ENCODE measurements at regions not wholly inside any gene's neighbourhood (a gene's known extent, or its start where the extent isn't known, plus 50 kb on each side); places are given as distances from the start of the nearest gene placed in this dataset.

DNA sequence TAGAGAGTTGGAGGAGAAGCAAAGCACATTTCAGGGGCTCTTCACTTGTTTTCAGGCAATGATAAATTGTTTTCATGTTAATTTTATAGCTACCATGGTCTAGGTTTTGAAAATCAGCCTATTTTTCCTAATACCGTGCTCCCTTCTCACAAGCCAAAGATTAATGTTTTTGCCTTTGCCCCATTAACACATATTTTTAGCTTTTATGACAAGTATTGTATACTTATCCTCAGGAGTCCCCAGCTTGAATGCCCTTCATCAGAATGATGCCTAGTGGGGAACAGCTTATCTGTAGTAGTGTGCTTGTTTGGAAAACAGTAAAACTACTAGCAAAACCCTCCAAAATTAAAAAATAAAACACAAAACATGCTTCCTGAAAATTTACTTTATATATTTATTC lies 194.0 kb downstream of the LNPK start:
- H3K4me3 ChIP-seq (ENCODE audit: low read length in 2 of 2), result no peak overlapping the region
- H3K23ac ChIP-seq (ENCODE audit: low read depth, low read length, poor library complexity), result no peak overlapping the region
- H4K8ac ChIP-seq (ENCODE audit: low read depth, low read length), result no peak overlapping the region
- no peaks in the 10 kb centered on the region for H3K27me3 ChIP-seq (ENCODE audit: control insufficient read depth in 3 of 3, insufficient read depth in 3 of 3, low read depth in 1 of 3, low read length in 3 of 3)
- no peak for DNase-seq (ENCODE audit: low spot score)
- no peak overlapping the region for H2AFZ ChIP-seq (ENCODE audit: low read length)
- no peak overlapping the region for H3K4ac ChIP-seq (ENCODE audit: low read length)
- no peak overlapping the region for H3K18ac ChIP-seq (ENCODE audit: low read length)
- H2BK5ac ChIP-seq (ENCODE audit: low read length), result no peak overlapping the region
- no CpG with 5 or more reads among the region's 1 CpG for WGBS, 2 donors (ENCODE audit: extremely low coverage in 2 of 2, insufficient read length in 2 of 2, insufficient replicate concordance in 1 of 2)
- H3K4me1 ChIP-seq (ENCODE audit: control insufficient read depth in 2 of 2, insufficient read depth in 1 of 2, low read depth in 1 of 2, low read length in 2 of 2), result peaks cover 0 to 10% of the 10 kb centered on the region in 2 donors
- no peak overlapping the region for H3K14ac ChIP-seq (ENCODE audit: low read length)
- no peak overlapping the region for H4K91ac ChIP-seq (ENCODE audit: low read depth, low read length, poor library complexity)
- H2AK5ac ChIP-seq (ENCODE audit: low read depth, low read length), result no peak overlapping the region
- H3K9ac ChIP-seq (ENCODE audit: low read depth, low read length, poor library complexity), result no peak overlapping the region
- no peaks in the 10 kb centered on the region for H3K9me3 ChIP-seq (replicated peaks in 1 of 2; ENCODE audit: control insufficient read depth in 2 of 2, insufficient read depth in 1 of 2, low read depth in 1 of 2, low read length in 2 of 2)
- H2BK15ac ChIP-seq (ENCODE audit: low read length), result no peak overlapping the region
- no peak overlapping the region for H2BK12ac ChIP-seq (ENCODE audit: low read length)
- no peaks in the 10 kb centered on the region for H3K79me1 ChIP-seq (ENCODE audit: low read depth, low read length)
- no peaks in the 10 kb centered on the region for H3K36me3 ChIP-seq (replicated peaks in 1 of 2; ENCODE audit: control insufficient read depth in 2 of 2, insufficient read depth in 2 of 2, low read length in 2 of 2)
- no peak overlapping the region for H3K4me2 ChIP-seq (ENCODE audit: insufficient read depth, low read length, poor library complexity, severe bottlenecking)
- H2BK120ac ChIP-seq (ENCODE audit: low read depth, low read length), result no peak overlapping the region
- H3K27ac ChIP-seq (replicated peaks; ENCODE audit: low read length), result no peak overlapping the region

GRCh38 chr2:175807031-175807873 lies 194.8 kb downstream of the LNPK start:
- H3K9me3 ChIP-seq (replicated peaks in 1 of 2; ENCODE audit: control insufficient read depth in 2 of 2, insufficient read depth in 1 of 2, low read depth in 1 of 2, low read length in 2 of 2), result no peaks in the 10 kb centered on the region
- H3K4me1 ChIP-seq (ENCODE audit: control insufficient read depth in 2 of 2, insufficient read depth in 1 of 2, low read depth in 1 of 2, low read length in 2 of 2), result peaks cover 0 to 10% of the 10 kb centered on the region in 2 donors
- H3K36me3 ChIP-seq (replicated peaks in 1 of 2; ENCODE audit: control insufficient read depth in 2 of 2, insufficient read depth in 2 of 2, low read length in 2 of 2), result no peaks in the 10 kb centered on the region
- no peak overlapping the region for H3K9ac ChIP-seq (ENCODE audit: low read depth, low read length, poor library complexity)
- H2BK15ac ChIP-seq (ENCODE audit: low read length), result no peak overlapping the region
- H2BK120ac ChIP-seq (ENCODE audit: low read depth, low read length), result no peak overlapping the region
- H4K91ac ChIP-seq (ENCODE audit: low read depth, low read length, poor library complexity), result no peak overlapping the region
- no peak overlapping the region for H3K4ac ChIP-seq (ENCODE audit: low read length)
- DNase-seq (ENCODE audit: low spot score), result no peak
- no peak overlapping the region for H3K4me3 ChIP-seq (ENCODE audit: low read length in 2 of 2)
- H3K27ac ChIP-seq (replicated peaks; ENCODE audit: low read length), result no peak overlapping the region
- no peaks in the 10 kb centered on the region for H3K79me1 ChIP-seq (ENCODE audit: low read depth, low read length)
- no peaks in the 10 kb centered on the region for H3K27me3 ChIP-seq (ENCODE audit: control insufficient read depth in 3 of 3, insufficient read depth in 3 of 3, low read depth in 1 of 3, low read length in 3 of 3)
- no peak overlapping the region for H3K18ac ChIP-seq (ENCODE audit: low read length)
- H4K8ac ChIP-seq (ENCODE audit: low read depth, low read length), result no peak overlapping the region
- WGBS, 2 donors (ENCODE audit: extremely low coverage in 2 of 2, insufficient read length in 2 of 2, insufficient replicate concordance in 1 of 2), result no CpG with 5 or more reads among the region's 5 CpGs
- H3K4me2 ChIP-seq (ENCODE audit: insufficient read depth, low read length, poor library complexity, severe bottlenecking), result no peak overlapping the region
- H2BK5ac ChIP-seq (ENCODE audit: low read length), result no peak overlapping the region
- H2BK12ac ChIP-seq (ENCODE audit: low read length), result no peak overlapping the region
- no peak overlapping the region for H3K23ac ChIP-seq (ENCODE audit: low read depth, low read length, poor library complexity)
- no peak overlapping the region for H3K14ac ChIP-seq (ENCODE audit: low read length)
- no peak overlapping the region for H2AK5ac ChIP-seq (ENCODE audit: low read depth, low read length)
- no peak overlapping the region for H2AFZ ChIP-seq (ENCODE audit: low read length)

DNA sequence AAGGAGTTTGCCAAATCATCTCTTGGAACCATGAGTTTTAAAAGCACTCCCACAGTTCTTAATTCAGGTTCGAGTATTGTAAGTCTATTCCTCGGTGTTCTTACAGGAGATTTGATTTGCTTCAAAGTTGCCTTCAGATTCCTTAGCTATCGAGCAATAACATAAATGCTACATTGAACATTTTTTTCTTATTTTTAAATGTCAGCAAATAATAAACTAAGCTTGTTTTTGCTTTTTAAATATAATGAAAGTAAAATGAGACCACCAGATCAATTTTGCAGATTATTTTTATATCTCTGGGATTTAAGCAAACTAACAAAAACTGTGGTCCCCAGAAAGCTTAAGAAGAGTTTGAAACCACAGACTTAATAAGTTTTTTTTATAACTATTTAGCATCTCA lies 195.5 kb downstream of the LNPK start:
- no peak overlapping the region for H2AK5ac ChIP-seq (ENCODE audit: low read depth, low read length)
- no peak overlapping the region for H2BK15ac ChIP-seq (ENCODE audit: low read length)
- no peak overlapping the region for H3K4me2 ChIP-seq (ENCODE audit: insufficient read depth, low read length, poor library complexity, severe bottlenecking)
- no CpG with 5 or more reads among the region's 3 CpGs for WGBS, 2 donors (ENCODE audit: extremely low coverage in 2 of 2, insufficient read length in 2 of 2, insufficient replicate concordance in 1 of 2)
- no peaks in the 10 kb centered on the region for H3K79me1 ChIP-seq (ENCODE audit: low read depth, low read length)
- no peak overlapping the region for H3K27ac ChIP-seq (replicated peaks; ENCODE audit: low read length)
- no peak overlapping the region for H4K91ac ChIP-seq (ENCODE audit: low read depth, low read length, poor library complexity)
- H3K4me3 ChIP-seq (ENCODE audit: low read length in 2 of 2), result no peak overlapping the region
- no peak overlapping the region for H3K23ac ChIP-seq (ENCODE audit: low read depth, low read length, poor library complexity)
- no peak for DNase-seq (ENCODE audit: low spot score)
- H3K18ac ChIP-seq (ENCODE audit: low read length), result no peak overlapping the region
- H3K36me3 ChIP-seq (replicated peaks in 1 of 2; ENCODE audit: control insufficient read depth in 2 of 2, insufficient read depth in 2 of 2, low read length in 2 of 2), result no peaks in the 10 kb centered on the region
- H2BK5ac ChIP-seq (ENCODE audit: low read length), result no peak overlapping the region
- peaks cover 0 to 2% (median 0%) of the 10 kb centered on the region in 3 experiments for H3K27me3 ChIP-seq (ENCODE audit: control insufficient read depth in 3 of 3, insufficient read depth in 3 of 3, low read depth in 1 of 3, low read length in 3 of 3)
- no peak overlapping the region for H2BK12ac ChIP-seq (ENCODE audit: low read length)
- no peak overlapping the region for H2BK120ac ChIP-seq (ENCODE audit: low read depth, low read length)
- H3K4me1 ChIP-seq (ENCODE audit: control insufficient read depth in 2 of 2, insufficient read depth in 1 of 2, low read depth in 1 of 2, low read length in 2 of 2), result peaks cover 0 to 10% of the 10 kb centered on the region in 2 donors
- no peaks in the 10 kb centered on the region for H3K9me3 ChIP-seq (replicated peaks in 1 of 2; ENCODE audit: control insufficient read depth in 2 of 2, insufficient read depth in 1 of 2, low read depth in 1 of 2, low read length in 2 of 2)
- H4K8ac ChIP-seq (ENCODE audit: low read depth, low read length), result no peak overlapping the region
- no peak overlapping the region for H2AFZ ChIP-seq (ENCODE audit: low read length)
- H3K14ac ChIP-seq (ENCODE audit: low read length), result no peak overlapping the region
- H3K4ac ChIP-seq (ENCODE audit: low read length), result no peak overlapping the region
- no peak overlapping the region for H3K9ac ChIP-seq (ENCODE audit: low read depth, low read length, poor library complexity)

DNA sequence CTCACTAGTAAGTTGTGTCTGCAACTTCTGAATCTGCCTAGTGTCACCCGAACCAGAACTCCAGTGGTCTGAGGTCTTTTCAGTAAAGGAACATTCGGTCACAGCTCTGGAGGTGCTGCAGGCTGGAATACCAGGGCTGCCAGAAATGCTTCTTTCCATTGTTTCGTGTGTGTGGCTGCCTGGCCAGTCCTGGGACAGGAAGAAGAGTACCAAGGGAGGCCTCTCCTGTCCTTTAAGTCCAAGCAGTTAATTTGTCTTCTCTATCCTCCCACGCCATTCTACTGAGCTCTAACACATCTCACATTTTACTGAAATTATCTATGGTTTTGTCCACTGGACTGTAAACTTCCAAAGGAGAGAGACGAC lies 196.0 kb downstream of the LNPK start:
- no peak overlapping the region for H4K91ac ChIP-seq (ENCODE audit: low read depth, low read length, poor library complexity)
- no peaks in the 10 kb centered on the region for H3K9me3 ChIP-seq (replicated peaks in 1 of 2; ENCODE audit: control insufficient read depth in 2 of 2, insufficient read depth in 1 of 2, low read depth in 1 of 2, low read length in 2 of 2)
- H2AK5ac ChIP-seq (ENCODE audit: low read depth, low read length), result no peak overlapping the region
- no peak overlapping the region for H4K8ac ChIP-seq (ENCODE audit: low read depth, low read length)
- H3K27ac ChIP-seq (replicated peaks; ENCODE audit: low read length), result no peak overlapping the region
- no peak overlapping the region for H2BK5ac ChIP-seq (ENCODE audit: low read length)
- H3K4me2 ChIP-seq (ENCODE audit: insufficient read depth, low read length, poor library complexity, severe bottlenecking), result no peak overlapping the region
- H3K79me1 ChIP-seq (ENCODE audit: low read depth, low read length), result no peaks in the 10 kb centered on the region
- H3K4me1 ChIP-seq (ENCODE audit: control insufficient read depth in 2 of 2, insufficient read depth in 1 of 2, low read depth in 1 of 2, low read length in 2 of 2), result peaks cover 0 to 10% of the 10 kb centered on the region in 2 donors
- H2BK120ac ChIP-seq (ENCODE audit: low read depth, low read length), result no peak overlapping the region
- no peak overlapping the region for H3K4me3 ChIP-seq (ENCODE audit: low read length in 2 of 2)
- H3K9ac ChIP-seq (ENCODE audit: low read depth, low read length, poor library complexity), result no peak overlapping the region
- no peak overlapping the region for H3K18ac ChIP-seq (ENCODE audit: low read length)
- H3K14ac ChIP-seq (ENCODE audit: low read length), result no peak overlapping the region
- no peaks in the 10 kb centered on the region for H3K36me3 ChIP-seq (replicated peaks in 1 of 2; ENCODE audit: control insufficient read depth in 2 of 2, insufficient read depth in 2 of 2, low read length in 2 of 2)
- H2BK12ac ChIP-seq (ENCODE audit: low read length), result no peak overlapping the region
- H2AFZ ChIP-seq (ENCODE audit: low read length), result no peak overlapping the region
- WGBS, 2 donors (ENCODE audit: extremely low coverage in 2 of 2, insufficient read length in 2 of 2, insufficient replicate concordance in 1 of 2), result no CpG with 5 or more reads among the region's 5 CpGs
- H3K27me3 ChIP-seq (ENCODE audit: control insufficient read depth in 3 of 3, insufficient read depth in 3 of 3, low read depth in 1 of 3, low read length in 3 of 3), result peaks cover 0 to 2% (median 0%) of the 10 kb centered on the region in 3 experiments
- DNase-seq (ENCODE audit: low spot score), result no peak
- H3K4ac ChIP-seq (ENCODE audit: low read length), result no peak overlapping the region
- H3K23ac ChIP-seq (ENCODE audit: low read depth, low read length, poor library complexity), result no peak overlapping the region
- H2BK15ac ChIP-seq (ENCODE audit: low read length), result no peak overlapping the region

All from neuronal stem cell (in vitro differentiated cells).